Mesendoderm (in vitro differentiated cells): ENCODE measurements at regions not wholly inside any gene's neighbourhood (a gene's known extent, or its start where the extent isn't known, plus 50 kb on each side); places are given as distances from the start of the nearest gene placed in this dataset.

Experiments
- DNase-seq: peaks from one replicate; pipeline ENCODE4 v3.0.0; 2013
- H2AK5ac ChIP-seq: 2 replicates; pipeline ENCODE4 v1.6.1; 2013; ENCODE audit warnings: low read length, inconsistent platforms
- H2BK120ac ChIP-seq: 2 replicates; pipeline ENCODE4 v1.6.1; 2013; ENCODE audit warnings: low read depth, mild to moderate bottlenecking, low read length, moderate library complexity, mixed read lengths
- H2BK15ac ChIP-seq: replicated peaks from 2 replicates; pipeline ENCODE4 v1.6.1; 2013; ENCODE audit warnings: low read depth, mild to moderate bottlenecking, moderate library complexity
- H2BK5ac ChIP-seq: 2 replicates; pipeline ENCODE4 v1.6.1; 2013; ENCODE audit warnings: low read length, inconsistent platforms
- H3K18ac ChIP-seq: 2 replicates; pipeline ENCODE4 v1.6.1; 2013; ENCODE audit warnings: mild to moderate bottlenecking, low read length, mixed read lengths
- H3K23ac ChIP-seq: one replicate; pipeline ENCODE4 v1.6.1; 2013; ENCODE audit warnings: low read length
- H3K27ac ChIP-seq: 2 replicates; pipeline ENCODE4 v1.5.1; 2013; ENCODE audit warnings: low read depth, mild to moderate bottlenecking, inconsistent platforms, low read length, moderate library complexity
- H3K27me3 ChIP-seq: 2 replicates; pipeline ENCODE4 v1.6.1; 2013; ENCODE audit warnings: low read length, control low read depth, mild to moderate bottlenecking, inconsistent platforms; ENCODE audit not compliant: insufficient read depth, poor library complexity
- H3K36me3 ChIP-seq: 2 replicates; pipeline ENCODE4 v1.6.1; 2013; ENCODE audit warnings: low read length, inconsistent platforms; ENCODE audit not compliant: control insufficient read depth, insufficient read depth
- H3K4ac ChIP-seq: one replicate; pipeline ENCODE4 v1.6.1; 2013; ENCODE audit warnings: low read depth, mild to moderate bottlenecking, low read length, moderate library complexity
- H3K4me1 ChIP-seq: 2 replicates; pipeline ENCODE4 v1.6.1; 2013; ENCODE audit warnings: low read depth, low read length, inconsistent platforms; ENCODE audit not compliant: control insufficient read depth
- H3K4me2 ChIP-seq: 2 replicates; pipeline ENCODE4 v1.6.1; 2013; ENCODE audit warnings: low read length
- H3K4me3 ChIP-seq: 2 replicates; pipeline ENCODE4 v1.5.1; 2013; ENCODE audit warnings: mild to moderate bottlenecking, low read length
- H3K56ac ChIP-seq: one replicate; pipeline ENCODE4 v1.6.1; 2013; ENCODE audit warnings: low read length
- H3K79me1 ChIP-seq: 2 replicates; pipeline ENCODE4 v1.6.1; 2013; ENCODE audit warnings: low read length, inconsistent platforms
- H3K79me2 ChIP-seq: 2 replicates; pipeline ENCODE4 v1.6.1; 2013; ENCODE audit warnings: mild to moderate bottlenecking, low read length; ENCODE audit not compliant: control insufficient read depth, insufficient read depth
- H3K9ac ChIP-seq: 2 replicates; pipeline ENCODE4 v1.6.1; 2013; ENCODE audit warnings: low read length, inconsistent platforms
- H4K5ac ChIP-seq: one replicate; pipeline ENCODE4 v1.6.1; 2013; ENCODE audit warnings: low read length
- H4K8ac ChIP-seq: one replicate; pipeline ENCODE4 v1.6.1; 2013; ENCODE audit warnings: low read depth, mild to moderate bottlenecking, control low read depth, low read length, moderate library complexity
- WGBS: extraction: QIAGEN DNeasy Blood & Tissue Kit; methylation state at CpG from one replicate; pipeline ENCODE4 v1.1.7; 2013; ENCODE audit warnings: low lambda C conversion rate, missing lambda C conversion rate; ENCODE audit not compliant: insufficient coverage; ENCODE audit errors: extremely low coverage; 5-methylcytosine and 5-hydroxymethylcytosine counted together

GRCh38 chr21:19245188-19245580 is 841.6 kb upstream of the TMPRSS15 start:
- Histone ChIP-seq H4K8ac (no peak overlapping the region), H2BK120ac (no peak overlapping the region), H2AK5ac (no peak overlapping the region), H3K27ac (no peak overlapping the region), H3K23ac (no peak overlapping the region), H3K9ac (no peak overlapping the region), H3K4me1 (no peaks in the 10 kb centered on the region), H3K79me2 (no peaks in the 10 kb centered on the region), H3K79me1 (no peaks in the 10 kb centered on the region), H3K4me3 (no peak overlapping the region), H3K56ac (no peak overlapping the region), H3K4ac (no peak overlapping the region), H2BK5ac (no peak overlapping the region), H3K36me3 (no peaks in the 10 kb centered on the region), H3K18ac (no peak overlapping the region), H2BK15ac (no peak overlapping the region), H3K4me2 (no peak overlapping the region), H3K27me3 (no peaks in the 10 kb centered on the region), H4K5ac (no peak overlapping the region)
- WGBS = no CpG with 5 or more reads among the region's 14 CpGs
- no peak for DNase-seq

- Histone ChIP-seq H3K9ac (no peak overlapping the region), H3K79me1 (no peaks in the 10 kb centered on the region), H3K56ac (no peak overlapping the region), H3K4me2 (no peak overlapping the region), H3K36me3 (no peaks in the 10 kb centered on the region), H3K27me3 (no peaks in the 10 kb centered on the region), H2BK5ac (no peak overlapping the region), H4K8ac (no peak overlapping the region), H3K18ac (no peak overlapping the region), H3K79me2 (no peaks in the 10 kb centered on the region), H2BK120ac (no peak overlapping the region), H4K5ac (no peak overlapping the region), H2BK15ac (no peak overlapping the region), H3K4ac (no peak overlapping the region), H3K27ac (no peak overlapping the region), H3K4me1 (no peaks in the 10 kb centered on the region), H2AK5ac (no peak overlapping the region), H3K4me3 (no peak overlapping the region), H3K23ac (no peak overlapping the region)
- no CpG with 5 or more reads among the region's 20 CpGs for WGBS
- DNase-seq = no peak
Observed at GRCh38 chr21:19246018-19246417, 842.4 kb upstream of the TMPRSS15 start.

- no peak overlapping the region for H2BK120ac ChIP-seq
- no peak overlapping the region for H3K4me2 ChIP-seq
- H3K56ac ChIP-seq = no peak overlapping the region
- no peak overlapping the region for H2BK5ac ChIP-seq
- H3K27me3 ChIP-seq = no peaks in the 10 kb centered on the region
- H2BK15ac ChIP-seq = no peak overlapping the region
- no peak overlapping the region for H3K27ac ChIP-seq
- no peak overlapping the region for H3K4me3 ChIP-seq
- no peak overlapping the region for H2AK5ac ChIP-seq
- WGBS = no CpG with 5 or more reads among the region's 4 CpGs
- no peaks in the 10 kb centered on the region for H3K79me1 ChIP-seq
- no peak overlapping the region for H4K8ac ChIP-seq
- H3K36me3 ChIP-seq = no peaks in the 10 kb centered on the region
- no peaks in the 10 kb centered on the region for H3K79me2 ChIP-seq
- no peak overlapping the region for H3K18ac ChIP-seq
- H3K9ac ChIP-seq = no peak overlapping the region
- peak; percentile 22 for DNase-seq
- no peak overlapping the region for H3K4ac ChIP-seq
- H3K4me1 ChIP-seq = no peaks in the 10 kb centered on the region
- H4K5ac ChIP-seq = no peak overlapping the region
- H3K23ac ChIP-seq = no peak overlapping the region
Observed at GRCh38 chr21:19256934-19257660, 853.5 kb upstream of the TMPRSS15 start.

GRCh38 chr21:19261731-19262376 is 858.3 kb upstream of the TMPRSS15 start:
- Histone ChIP-seq H3K27me3 (no peaks in the 10 kb centered on the region), H3K79me2 (no peaks in the 10 kb centered on the region), H3K18ac (no peak overlapping the region), H3K23ac (no peak overlapping the region), H2BK15ac (no peak overlapping the region), H3K79me1 (no peaks in the 10 kb centered on the region), H2BK120ac (no peak overlapping the region), H3K56ac (no peak overlapping the region), H3K4ac (no peak overlapping the region), H3K27ac (no peak overlapping the region), H3K4me1 (no peaks in the 10 kb centered on the region), H2AK5ac (no peak overlapping the region), H3K4me3 (no peak overlapping the region), H4K8ac (no peak overlapping the region), H3K4me2 (no peak overlapping the region), H4K5ac (no peak overlapping the region), H2BK5ac (no peak overlapping the region), H3K9ac (no peak overlapping the region), H3K36me3 (no peaks in the 10 kb centered on the region)
- peak; percentile 6 for DNase-seq
- no CpG with 5 or more reads among the region's 10 CpGs for WGBS

- Histone ChIP-seq H3K18ac (no peak overlapping the region), H3K9ac (no peak overlapping the region), H2BK15ac (no peak overlapping the region), H3K4me3 (no peak overlapping the region), H3K56ac (no peak overlapping the region), H3K4ac (no peak overlapping the region), H3K27me3 (no peaks in the 10 kb centered on the region), H3K27ac (no peak overlapping the region), H3K4me1 (no peaks in the 10 kb centered on the region), H3K4me2 (no peak overlapping the region), H2BK120ac (no peak overlapping the region), H3K79me1 (no peaks in the 10 kb centered on the region), H3K79me2 (no peaks in the 10 kb centered on the region), H4K8ac (no peak overlapping the region), H4K5ac (no peak overlapping the region), H3K36me3 (no peaks in the 10 kb centered on the region), H2BK5ac (no peak overlapping the region), H3K23ac (no peak overlapping the region), H2AK5ac (no peak overlapping the region)
- no peak for DNase-seq
- WGBS = no CpG with 5 or more reads among the region's 3 CpGs
Observed at GRCh38 chr21:19266636-19267035, 863.1 kb upstream of the TMPRSS15 start.
